Esophagus squamous epithelium (tissue), 4 donors: ENCODE measurements at regions not wholly inside any gene's neighbourhood (a gene's known extent, or its start where the extent isn't known, plus 50 kb on each side); places are given as distances from the start of the nearest gene placed in this dataset.

Source experiments
- CTCF ChIP-seq, 6 experiments: fragments of 450-650 bp in 4 of 6; fragments of 200-600 bp in 2 of 6; sonication (generic) in 2 of 6; IDR thresholded peaks; one replicate each; pipeline ENCODE4 v1.5.1; 2016 to 2019; ENCODE audit warnings: antibody characterized with exemption in 6 of 6, mild to moderate bottlenecking in 4 of 6, moderate library complexity in 4 of 6
- POLR2A ChIP-seq, 4 donors: fragments of 450-650 bp; IDR thresholded peaks; one replicate each; pipeline ENCODE4 v1.6.1; 2017; ENCODE audit warnings: antibody characterized with exemption in 4 of 4, mild to moderate bottlenecking in 4 of 4, moderate library complexity in 3 of 4

GRCh38 chr16:64309398-64310110, 812.3 kb downstream of the CDH11 start:
- no peak for TF ChIP-seq CTCF (IDR thresholded peaks at IDR 0.05)
- TF ChIP-seq POLR2A (IDR thresholded peaks at IDR 0.05) = no peak
